ENCODE measurements at regions not wholly inside any gene's neighbourhood (a gene's known extent, or its start where the extent isn't known, plus 50 kb on each side); places are given as distances from the start of the nearest gene placed in this dataset.
"Not testable (repeated sequence)": the region's sequence is repeated elsewhere in the genome, so short reads cannot be mapped to it uniquely, and the experiment has no call there.

- TF ChIP-seq CTCF, POLR2A (IDR thresholded peaks at IDR 0.05): not testable (repeated sequence)
Observed at GRCh38 chr16:33965534-33965933, 506.1 kb downstream of the TP53TG3F start.
